ENCODE measurements at regions not wholly inside any gene's neighbourhood (a gene's known extent, or its start where the extent isn't known, plus 50 kb on each side); places are given as distances from the start of the nearest gene placed in this dataset.

DNA sequence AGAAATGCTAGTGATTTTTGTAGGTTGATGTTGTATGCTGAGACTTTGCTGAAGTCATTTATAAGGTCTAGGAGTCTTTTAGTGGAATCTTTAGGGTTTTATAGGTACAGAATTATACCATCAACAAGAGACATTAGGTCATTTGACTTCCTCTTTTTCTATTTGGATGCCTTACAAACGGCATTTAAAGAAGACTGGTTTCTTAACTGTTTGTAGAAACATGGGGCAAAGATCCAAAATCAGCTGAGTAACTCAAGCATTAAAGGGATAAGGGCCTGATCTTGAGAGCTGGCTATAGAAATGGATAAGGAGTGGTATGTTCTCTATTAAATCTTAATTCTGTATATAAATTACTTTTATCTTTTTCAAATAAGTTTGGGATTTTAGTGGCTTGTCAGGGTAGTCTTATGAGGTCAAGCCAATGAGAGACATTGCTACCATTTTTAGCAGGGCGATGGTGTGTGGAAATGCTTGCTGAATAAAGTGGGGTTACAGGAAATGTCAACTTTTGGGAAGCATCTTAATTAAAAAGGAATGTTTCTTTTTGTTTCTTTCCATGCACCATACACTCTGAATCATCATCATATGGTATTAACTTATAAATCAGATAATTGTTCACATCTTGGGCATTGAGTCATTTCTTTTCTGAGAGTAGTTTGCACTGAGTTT is 197.7 kb upstream of the GBE1 start:
- Histone ChIP-seq H2AFZ (ENCODE audit: low read depth, low read length, severe bottlenecking) (no peak overlapping the region), H3K36me3 (ENCODE audit: low read length) (no peaks in the 10 kb centered on the region), H3K9ac (ENCODE audit: low read length) (no peak overlapping the region), H3F3A (ENCODE audit: insufficient read depth) (no peaks in the 10 kb centered on the region), H3K4me2 (ENCODE audit: low read depth, low read length, poor library complexity, severe bottlenecking) (no peak overlapping the region), H3K27ac (ENCODE audit: low read depth, low read length) (no peak overlapping the region), H4K20me1 (ENCODE audit: low read depth, low read length) (no peaks in the 10 kb centered on the region), H3K9me3 (ENCODE audit: insufficient read depth, low read length) (no peaks in the 10 kb centered on the region), H3K79me2 (ENCODE audit: insufficient read depth, low read length) (no peaks in the 10 kb centered on the region), H3K4me3 (ENCODE audit: insufficient read depth, low read length, poor library complexity, severe bottlenecking) (no peak overlapping the region), H3K9me2 (replicated peaks; ENCODE audit: insufficient read depth, low read length) (no peaks in the 10 kb centered on the region), H3K27me3 (ENCODE audit: low read length) (no peaks in the 10 kb centered on the region)
- TF ChIP-seq, protein P1, sequence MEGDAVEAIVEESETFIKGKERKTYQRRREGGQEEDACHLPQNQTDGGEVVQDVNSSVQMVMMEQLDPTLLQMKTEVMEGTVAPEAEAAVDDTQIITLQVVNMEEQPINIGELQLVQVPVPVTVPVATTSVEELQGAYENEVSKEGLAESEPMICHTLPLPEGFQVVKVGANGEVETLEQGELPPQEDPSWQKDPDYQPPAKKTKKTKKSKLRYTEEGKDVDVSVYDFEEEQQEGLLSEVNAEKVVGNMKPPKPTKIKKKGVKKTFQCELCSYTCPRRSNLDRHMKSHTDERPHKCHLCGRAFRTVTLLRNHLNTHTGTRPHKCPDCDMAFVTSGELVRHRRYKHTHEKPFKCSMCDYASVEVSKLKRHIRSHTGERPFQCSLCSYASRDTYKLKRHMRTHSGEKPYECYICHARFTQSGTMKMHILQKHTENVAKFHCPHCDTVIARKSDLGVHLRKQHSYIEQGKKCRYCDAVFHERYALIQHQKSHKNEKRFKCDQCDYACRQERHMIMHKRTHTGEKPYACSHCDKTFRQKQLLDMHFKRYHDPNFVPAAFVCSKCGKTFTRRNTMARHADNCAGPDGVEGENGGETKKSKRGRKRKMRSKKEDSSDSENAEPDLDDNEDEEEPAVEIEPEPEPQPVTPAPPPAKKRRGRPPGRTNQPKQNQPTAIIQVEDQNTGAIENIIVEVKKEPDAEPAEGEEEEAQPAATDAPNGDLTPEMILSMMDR (IDR thresholded peaks at IDR 0.05; ENCODE audit: insufficient read depth, low read length, poor library complexity, severe bottlenecking): no peak
- no peak for TF ChIP-seq EZH2phosphoT487 (conservative IDR thresholded peaks at IDR 0.05; ENCODE audit: low read length)

DNA sequence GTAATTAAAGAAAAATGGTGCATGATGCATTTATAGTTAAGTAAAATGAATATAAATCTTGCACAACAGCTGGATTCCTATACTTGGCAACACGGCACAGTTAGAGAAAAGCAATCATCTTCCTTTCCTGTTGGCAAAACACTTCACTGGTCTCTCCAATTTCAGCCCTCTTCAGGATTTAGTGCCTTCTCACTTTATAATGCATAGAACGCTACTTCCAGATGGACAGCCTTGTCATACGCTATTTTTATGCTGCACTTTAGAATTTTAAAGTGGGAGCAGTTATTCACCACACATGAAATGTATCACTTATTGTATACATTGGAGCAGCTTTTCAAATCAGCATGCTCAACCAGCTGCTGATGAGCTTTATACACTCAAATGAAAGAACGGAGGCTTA is 194.4 kb upstream of the GBE1 start:
- Histone ChIP-seq H3K9me2 (replicated peaks; ENCODE audit: insufficient read depth, low read length) (no peaks in the 10 kb centered on the region), H2AFZ (ENCODE audit: low read depth, low read length, severe bottlenecking) (no peak overlapping the region), H3K36me3 (ENCODE audit: low read length) (no peaks in the 10 kb centered on the region), H3K9me3 (ENCODE audit: insufficient read depth, low read length) (no peaks in the 10 kb centered on the region), H3K27me3 (ENCODE audit: low read length) (no peaks in the 10 kb centered on the region), H3K9ac (ENCODE audit: low read length) (no peak overlapping the region), H4K20me1 (ENCODE audit: low read depth, low read length) (no peaks in the 10 kb centered on the region), H3K27ac (ENCODE audit: low read depth, low read length) (no peak overlapping the region), H3K79me2 (ENCODE audit: insufficient read depth, low read length) (no peaks in the 10 kb centered on the region), H3F3A (ENCODE audit: insufficient read depth) (no peaks in the 10 kb centered on the region), H3K4me3 (ENCODE audit: insufficient read depth, low read length, poor library complexity, severe bottlenecking) (no peak overlapping the region), H3K4me2 (ENCODE audit: low read depth, low read length, poor library complexity, severe bottlenecking) (no peak overlapping the region)
- TF ChIP-seq, protein P1 (IDR thresholded peaks at IDR 0.05; ENCODE audit: insufficient read depth, low read length, poor library complexity, severe bottlenecking): no peak
- no peak for TF ChIP-seq EZH2phosphoT487 (conservative IDR thresholded peaks at IDR 0.05; ENCODE audit: low read length)

DNA sequence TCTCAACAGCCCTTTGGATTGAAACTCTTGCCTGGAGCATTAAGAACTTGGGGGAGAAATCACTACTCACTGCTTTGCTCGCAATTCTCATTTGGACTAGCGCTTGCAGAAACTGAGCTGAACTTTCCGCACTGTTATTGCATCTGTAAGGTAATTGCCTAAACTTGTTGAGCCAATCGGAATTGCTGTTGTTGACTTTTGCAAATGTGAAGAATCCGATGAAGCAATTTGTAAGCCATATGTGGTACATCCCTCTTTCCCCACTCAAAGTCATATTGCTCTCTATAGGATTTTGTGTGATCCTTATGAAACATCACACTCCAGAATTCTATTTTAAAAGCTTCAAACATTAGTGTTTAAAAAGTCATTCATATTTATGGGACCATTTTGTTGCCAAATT is 191.7 kb upstream of the GBE1 start:
- TF ChIP-seq, protein P1 (IDR thresholded peaks at IDR 0.05; ENCODE audit: insufficient read depth, low read length, poor library complexity, severe bottlenecking): no peak
- TF ChIP-seq EZH2phosphoT487 (conservative IDR thresholded peaks at IDR 0.05; ENCODE audit: low read length): no peak
- Histone ChIP-seq H2AFZ (ENCODE audit: low read depth, low read length, severe bottlenecking) (no peak overlapping the region), H3K4me2 (ENCODE audit: low read depth, low read length, poor library complexity, severe bottlenecking) (no peak overlapping the region), H3K9me2 (replicated peaks; ENCODE audit: insufficient read depth, low read length) (no peaks in the 10 kb centered on the region), H3K27me3 (ENCODE audit: low read length) (no peaks in the 10 kb centered on the region), H3K36me3 (ENCODE audit: low read length) (no peaks in the 10 kb centered on the region), H3K9ac (ENCODE audit: low read length) (no peak overlapping the region), H4K20me1 (ENCODE audit: low read depth, low read length) (no peaks in the 10 kb centered on the region), H3K9me3 (ENCODE audit: insufficient read depth, low read length) (no peaks in the 10 kb centered on the region), H3F3A (ENCODE audit: insufficient read depth) (no peaks in the 10 kb centered on the region), H3K27ac (ENCODE audit: low read depth, low read length) (no peak overlapping the region), H3K4me3 (ENCODE audit: insufficient read depth, low read length, poor library complexity, severe bottlenecking) (no peak overlapping the region), H3K79me2 (ENCODE audit: insufficient read depth, low read length) (no peaks in the 10 kb centered on the region)

Measured in SU-DHL-6 (cell line).